Epithelial cell of esophagus (primary cell): ENCODE measurements at regions not wholly inside any gene's neighbourhood (a gene's known extent, or its start where the extent isn't known, plus 50 kb on each side); places are given as distances from the start of the nearest gene placed in this dataset.

Experiments
- DNase-seq: peaks from one replicate; pipeline ENCODE4 v3.0.0; 2010; ENCODE audit warnings: low read depth
- H3K4me3 ChIP-seq: 2 replicates; pipeline ENCODE4 v1.5.1; 2011; ENCODE audit warnings: mild to moderate bottlenecking, low read length, control low read depth
- TF ChIP-seq, protein P1 (sequence below): IDR thresholded peaks from 2 replicates; pipeline ENCODE4 v1.5.1; 2011; ENCODE audit warnings: low read depth, mild to moderate bottlenecking, low read length, control low read depth, inconsistent platforms; ENCODE audit not compliant: insufficient read depth; ENCODE audit errors: missing control alignments

DNA sequence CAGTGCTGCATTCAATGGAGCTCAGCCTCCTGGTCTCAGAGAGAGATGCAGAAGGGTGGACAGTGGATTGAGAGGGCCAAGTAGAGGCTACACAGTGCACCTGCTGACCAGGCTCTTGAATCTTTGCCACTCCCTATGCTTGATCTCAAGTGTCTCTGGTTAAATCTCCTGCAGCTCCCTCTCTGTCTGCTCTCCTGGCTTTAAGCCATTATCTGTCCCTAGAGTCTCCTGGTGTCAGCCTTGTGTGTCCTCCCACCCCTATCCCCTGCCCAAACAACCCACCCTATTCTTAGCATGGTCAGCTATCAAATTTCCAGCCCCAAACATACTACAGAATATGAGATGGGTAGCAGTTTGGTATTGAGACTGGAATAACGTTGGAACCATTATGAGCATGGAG, 479.3 kb upstream of the CELF2 start:
- H3K4me3 ChIP-seq = no peak overlapping the region
- DNase-seq = no peak
- TF ChIP-seq, protein P1, sequence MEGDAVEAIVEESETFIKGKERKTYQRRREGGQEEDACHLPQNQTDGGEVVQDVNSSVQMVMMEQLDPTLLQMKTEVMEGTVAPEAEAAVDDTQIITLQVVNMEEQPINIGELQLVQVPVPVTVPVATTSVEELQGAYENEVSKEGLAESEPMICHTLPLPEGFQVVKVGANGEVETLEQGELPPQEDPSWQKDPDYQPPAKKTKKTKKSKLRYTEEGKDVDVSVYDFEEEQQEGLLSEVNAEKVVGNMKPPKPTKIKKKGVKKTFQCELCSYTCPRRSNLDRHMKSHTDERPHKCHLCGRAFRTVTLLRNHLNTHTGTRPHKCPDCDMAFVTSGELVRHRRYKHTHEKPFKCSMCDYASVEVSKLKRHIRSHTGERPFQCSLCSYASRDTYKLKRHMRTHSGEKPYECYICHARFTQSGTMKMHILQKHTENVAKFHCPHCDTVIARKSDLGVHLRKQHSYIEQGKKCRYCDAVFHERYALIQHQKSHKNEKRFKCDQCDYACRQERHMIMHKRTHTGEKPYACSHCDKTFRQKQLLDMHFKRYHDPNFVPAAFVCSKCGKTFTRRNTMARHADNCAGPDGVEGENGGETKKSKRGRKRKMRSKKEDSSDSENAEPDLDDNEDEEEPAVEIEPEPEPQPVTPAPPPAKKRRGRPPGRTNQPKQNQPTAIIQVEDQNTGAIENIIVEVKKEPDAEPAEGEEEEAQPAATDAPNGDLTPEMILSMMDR = no peak

DNA sequence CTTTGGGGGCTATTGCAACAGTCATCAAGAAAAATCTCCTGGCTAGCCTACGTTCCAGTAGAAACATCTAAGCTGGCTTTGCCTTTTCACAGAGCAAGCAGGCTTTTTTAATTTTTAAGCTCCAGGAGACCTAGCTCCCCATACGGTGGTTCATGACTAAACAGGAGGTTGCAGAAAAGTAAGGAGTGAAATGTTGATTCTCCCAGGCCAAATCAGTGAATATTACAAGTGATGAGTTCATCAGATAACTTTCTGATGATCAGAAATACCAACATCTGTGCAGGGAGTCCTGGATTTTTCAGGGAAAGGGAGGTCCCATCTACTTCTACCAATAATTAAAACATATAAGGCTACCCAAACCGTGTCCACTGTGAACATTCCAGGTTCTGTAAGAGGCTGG, 477.3 kb upstream of the CELF2 start:
- no peak for DNase-seq
- H3K4me3 ChIP-seq = no peak overlapping the region
- TF ChIP-seq, protein P1 = no peak

DNA sequence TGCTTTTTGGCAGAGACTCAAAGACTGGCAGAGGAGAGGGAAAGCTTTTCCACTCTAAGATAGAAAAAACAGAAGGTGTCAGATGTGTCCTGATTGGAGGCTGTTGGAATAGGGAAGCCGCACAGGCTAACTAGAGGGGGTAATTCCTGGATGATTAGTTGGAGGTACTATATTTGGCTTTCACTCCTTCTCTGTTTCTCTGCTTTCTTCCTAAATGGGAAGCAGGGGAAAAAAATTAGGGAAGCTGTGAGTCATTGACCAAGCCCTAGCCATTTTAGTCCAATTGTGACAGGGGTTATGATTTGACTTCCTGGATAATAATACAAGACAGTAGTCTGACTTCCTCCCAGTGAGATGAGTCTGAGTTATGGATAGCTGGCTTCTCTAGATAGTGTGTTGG, 475.2 kb upstream of the CELF2 start:
- DNase-seq = no peak
- TF ChIP-seq, protein P1 = no peak
- H3K4me3 ChIP-seq = no peak overlapping the region

DNA sequence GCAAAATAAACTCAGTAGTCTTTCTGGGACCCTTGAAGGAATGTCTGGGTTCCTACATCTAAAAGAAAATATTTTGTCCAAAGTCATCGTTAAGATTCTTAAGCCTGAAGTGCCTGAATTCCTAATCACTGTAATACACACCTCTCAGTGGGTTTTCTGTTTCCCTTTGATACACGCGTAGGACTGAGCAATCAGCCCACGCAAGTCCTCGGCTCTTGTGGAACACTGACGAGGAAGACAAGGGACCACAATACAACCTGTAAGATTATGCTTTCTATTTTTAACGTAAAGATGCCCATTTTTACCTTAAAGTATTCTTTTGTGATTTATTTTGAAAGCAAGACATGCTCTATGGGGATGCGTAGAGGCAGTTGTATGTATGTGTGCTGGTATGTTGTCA, 472.8 kb upstream of the CELF2 start:
- no peak overlapping the region for H3K4me3 ChIP-seq
- DNase-seq = no peak
- TF ChIP-seq, protein P1 = no peak

DNA sequence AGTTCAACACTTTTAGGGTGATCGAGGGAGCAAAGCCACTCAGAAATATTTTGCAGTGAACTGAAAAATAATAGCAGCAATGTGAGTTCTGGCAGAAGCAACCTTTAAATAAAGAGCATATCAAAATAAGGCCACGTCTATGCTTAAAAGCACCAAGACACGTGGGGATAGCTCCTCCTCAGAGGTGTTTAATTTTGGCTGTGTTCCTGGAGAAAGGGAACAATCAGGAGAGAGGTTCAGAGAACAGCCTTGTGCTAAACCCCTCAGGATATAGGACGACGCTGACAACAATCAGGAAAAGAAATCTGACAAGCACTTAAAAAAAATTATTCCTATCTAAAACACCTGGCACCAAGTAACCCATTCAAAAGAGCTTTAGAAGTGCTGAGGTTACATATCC, 471.9 kb upstream of the CELF2 start:
- no peak for DNase-seq

DNA sequence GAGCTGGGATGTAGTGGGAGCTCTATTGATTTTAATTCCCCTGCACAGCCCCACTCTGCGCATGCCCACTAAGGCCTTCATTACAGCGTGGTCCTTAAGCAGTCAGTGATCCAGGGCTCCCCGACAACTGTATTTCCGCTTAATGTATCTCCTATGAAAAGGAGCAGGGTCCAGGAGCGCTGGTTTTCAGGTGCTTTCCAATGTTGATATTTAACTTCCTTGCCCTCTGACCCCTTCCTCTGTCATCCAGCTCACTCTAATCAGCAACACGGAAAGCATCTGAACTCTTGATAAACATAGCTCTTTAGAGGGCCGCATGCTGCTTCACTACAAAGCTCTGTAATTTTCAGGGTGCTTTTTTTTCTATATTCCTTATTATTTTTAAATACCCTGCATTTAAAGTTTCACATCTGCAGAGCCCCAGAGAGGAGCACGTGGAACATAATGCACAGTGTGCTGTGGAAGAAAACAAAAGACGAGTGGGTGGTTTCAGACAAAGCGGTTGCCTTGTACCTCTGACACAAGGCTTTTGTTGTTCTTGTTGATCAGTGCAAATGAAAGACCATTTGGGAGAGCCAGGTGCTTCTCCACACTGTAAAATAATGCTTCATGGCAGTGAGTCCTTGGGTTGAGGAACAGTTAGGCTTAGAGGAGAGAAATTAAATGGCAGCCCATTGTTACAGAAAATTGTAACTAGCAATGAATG, 465.9 kb upstream of the CELF2 start:
- TF ChIP-seq, protein P1 = no peak
- H3K4me3 ChIP-seq = no peak overlapping the region
- DNase-seq = no peak

More for the DNA sequence above, 471.9 kb upstream of the CELF2 start:
- TF ChIP-seq, protein P1 = no peak
- H3K4me3 ChIP-seq = no peak overlapping the region

DNA sequence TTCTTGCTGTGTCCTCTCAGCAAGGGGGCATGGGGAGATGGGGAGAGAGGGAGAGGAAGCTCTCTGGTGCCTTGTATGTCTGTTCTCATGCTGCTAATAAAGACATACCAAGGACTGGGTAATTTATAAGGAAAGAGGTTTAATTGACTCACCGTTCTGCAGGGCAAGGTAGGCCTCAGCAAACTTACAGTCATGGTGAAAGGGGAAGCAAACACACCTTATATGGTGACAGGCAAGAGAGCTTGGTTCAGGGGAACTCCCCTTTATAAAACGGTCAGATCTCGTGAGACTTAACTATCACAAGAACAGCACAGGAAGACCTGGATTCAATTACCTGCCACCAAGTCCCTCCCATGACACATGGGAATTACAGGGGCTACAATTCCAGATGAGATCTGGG, 464.7 kb upstream of the CELF2 start:
- H3K4me3 ChIP-seq = no peak overlapping the region
- no peak for DNase-seq
- TF ChIP-seq, protein P1 = no peak
